ENCODE measurements at regions not wholly inside any gene's neighbourhood (a gene's known extent, or its start where the extent isn't known, plus 50 kb on each side); places are given as distances from the start of the nearest gene placed in this dataset.

DNA sequence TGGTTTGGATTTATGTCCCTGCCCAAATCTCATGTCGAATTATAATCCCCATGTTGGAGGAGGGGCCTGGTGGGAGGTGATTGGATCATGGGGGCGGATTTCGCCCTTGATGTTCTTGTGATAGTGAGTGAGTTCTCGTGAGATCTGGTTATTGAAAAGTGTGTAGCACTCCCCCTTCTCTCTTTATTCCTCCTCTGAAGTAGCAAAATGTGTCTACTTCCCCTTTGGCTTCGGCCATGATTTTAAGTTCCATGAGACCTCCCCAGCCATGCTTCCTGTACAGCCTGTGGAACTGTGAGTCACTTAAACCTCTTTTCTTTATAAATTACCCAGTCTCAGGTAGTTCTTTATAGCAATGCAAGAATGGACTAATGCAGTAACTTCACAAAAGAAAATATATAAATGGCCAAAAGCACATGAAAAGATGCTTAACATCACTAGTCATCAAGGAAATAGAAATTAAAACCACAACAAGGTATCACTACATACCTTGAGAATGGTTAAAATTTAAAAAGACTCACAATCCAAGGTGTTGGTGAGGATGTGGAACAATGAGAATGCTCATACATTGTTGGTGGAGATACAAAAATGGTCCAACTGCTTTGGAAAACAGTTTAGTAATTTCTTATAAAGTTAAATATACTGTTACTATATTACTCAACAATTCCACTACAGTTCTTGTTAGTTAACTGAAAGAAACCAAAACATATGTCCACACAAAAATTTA lies 218.7 kb downstream of the SNX10 start:
- Histone ChIP-seq H3K9ac (ENCODE audit: low read depth in 2 of 2, low read length in 2 of 2) (no peak overlapping the region), H3K4me1 (no peaks in the 10 kb centered on the region), H3K36me3 (no peaks in the 10 kb centered on the region), H3K27me3 (no peaks in the 10 kb centered on the region), H3K4me3 (no peak overlapping the region), H3K9me3 (no peaks in the 10 kb centered on the region), H3K27ac (no peak overlapping the region)
- DNase-seq, result no peak
- intact Hi-C loops (cut with DNase I), result no loop called here
- TF ChIP-seq, protein P1, sequence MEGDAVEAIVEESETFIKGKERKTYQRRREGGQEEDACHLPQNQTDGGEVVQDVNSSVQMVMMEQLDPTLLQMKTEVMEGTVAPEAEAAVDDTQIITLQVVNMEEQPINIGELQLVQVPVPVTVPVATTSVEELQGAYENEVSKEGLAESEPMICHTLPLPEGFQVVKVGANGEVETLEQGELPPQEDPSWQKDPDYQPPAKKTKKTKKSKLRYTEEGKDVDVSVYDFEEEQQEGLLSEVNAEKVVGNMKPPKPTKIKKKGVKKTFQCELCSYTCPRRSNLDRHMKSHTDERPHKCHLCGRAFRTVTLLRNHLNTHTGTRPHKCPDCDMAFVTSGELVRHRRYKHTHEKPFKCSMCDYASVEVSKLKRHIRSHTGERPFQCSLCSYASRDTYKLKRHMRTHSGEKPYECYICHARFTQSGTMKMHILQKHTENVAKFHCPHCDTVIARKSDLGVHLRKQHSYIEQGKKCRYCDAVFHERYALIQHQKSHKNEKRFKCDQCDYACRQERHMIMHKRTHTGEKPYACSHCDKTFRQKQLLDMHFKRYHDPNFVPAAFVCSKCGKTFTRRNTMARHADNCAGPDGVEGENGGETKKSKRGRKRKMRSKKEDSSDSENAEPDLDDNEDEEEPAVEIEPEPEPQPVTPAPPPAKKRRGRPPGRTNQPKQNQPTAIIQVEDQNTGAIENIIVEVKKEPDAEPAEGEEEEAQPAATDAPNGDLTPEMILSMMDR (IDR thresholded peaks at IDR 0.05), result no peak

DNA sequence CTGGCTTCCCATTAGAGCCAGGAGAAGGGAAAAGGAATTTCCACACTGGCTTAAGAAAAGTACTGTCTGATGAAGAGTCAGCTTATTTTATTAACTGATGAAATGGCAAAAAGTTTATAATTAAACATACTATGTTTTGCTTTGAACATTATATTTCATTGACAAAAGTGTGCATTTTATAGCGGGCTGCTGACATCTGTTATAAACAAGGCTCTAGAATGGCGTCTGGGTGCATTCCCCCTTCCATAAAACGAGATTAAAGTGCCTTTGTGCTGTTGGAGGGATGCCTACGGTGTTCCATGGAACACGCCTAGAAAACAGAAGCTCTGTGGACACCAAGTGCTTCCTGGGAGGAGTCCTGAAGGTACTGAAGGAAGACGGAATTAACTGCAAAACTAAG lies 220.2 kb downstream of the SNX10 start:
- DNase-seq, result no peak
- Histone ChIP-seq H3K4me3 (no peak overlapping the region), H3K27me3 (no peaks in the 10 kb centered on the region), H3K27ac (no peak overlapping the region), H3K9me3 (no peaks in the 10 kb centered on the region), H3K36me3 (no peaks in the 10 kb centered on the region), H3K4me1 (no peaks in the 10 kb centered on the region), H3K9ac (ENCODE audit: low read depth in 2 of 2, low read length in 2 of 2) (no peak overlapping the region)
- TF ChIP-seq, protein P1 (IDR thresholded peaks at IDR 0.05), result no peak
- intact Hi-C loops (cut with DNase I), result no loop called here

DNA sequence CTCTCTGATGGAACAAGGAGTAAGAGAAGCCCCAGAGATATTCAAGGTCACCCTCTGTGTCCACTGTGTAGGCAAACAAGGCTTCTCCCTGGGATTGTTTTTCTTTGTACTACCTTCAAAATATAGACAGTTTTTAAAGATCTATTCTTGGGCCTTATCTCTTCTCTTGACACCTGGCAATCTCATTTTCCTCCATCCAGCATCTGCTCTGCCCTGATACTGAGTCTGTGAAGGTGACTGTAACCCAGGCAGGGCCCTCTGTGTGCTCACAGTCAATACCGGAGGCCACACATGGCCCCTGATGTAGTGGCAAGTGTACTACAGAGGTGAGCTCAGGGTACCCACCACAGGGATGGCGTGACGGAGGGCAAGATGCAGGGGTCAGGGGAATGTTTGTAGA lies 221.1 kb downstream of the SNX10 start:
- H3K9me3 ChIP-seq, result no peaks in the 10 kb centered on the region
- intact Hi-C loops (cut with DNase I), result no loop called here
- H3K4me3 ChIP-seq, result no peak overlapping the region
- H3K36me3 ChIP-seq, result no peaks in the 10 kb centered on the region
- no peak for DNase-seq
- no peaks in the 10 kb centered on the region for H3K4me1 ChIP-seq
- no peak overlapping the region for H3K27ac ChIP-seq
- TF ChIP-seq, protein P1 (IDR thresholded peaks at IDR 0.05), result no peak
- H3K27me3 ChIP-seq, result no peaks in the 10 kb centered on the region
- no peak overlapping the region for H3K9ac ChIP-seq (ENCODE audit: low read depth in 2 of 2, low read length in 2 of 2)

DNA sequence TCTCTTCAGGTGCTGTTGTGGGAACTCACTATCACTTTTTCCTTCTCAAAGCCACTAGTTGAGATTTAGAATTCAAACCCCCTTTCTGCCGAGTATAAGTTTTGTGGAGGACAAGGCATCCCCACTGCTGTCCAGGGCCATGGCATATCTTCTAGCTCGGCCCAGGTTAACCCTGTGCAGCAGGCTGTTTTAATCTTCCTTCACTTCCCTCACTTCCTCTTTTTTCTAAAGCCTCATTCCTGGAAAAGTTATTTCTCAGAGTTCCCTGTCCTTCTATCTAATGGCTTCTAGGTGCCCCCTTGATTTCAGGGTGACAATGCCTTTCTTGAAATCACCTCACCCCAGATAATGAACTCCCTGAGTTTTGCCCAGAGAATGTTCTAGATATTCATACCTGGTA lies 222.3 kb downstream of the SNX10 start:
- Histone ChIP-seq H3K27ac (no peak overlapping the region), H3K27me3 (no peaks in the 10 kb centered on the region), H3K36me3 (no peaks in the 10 kb centered on the region), H3K4me1 (no peaks in the 10 kb centered on the region), H3K9ac (ENCODE audit: low read depth in 2 of 2, low read length in 2 of 2) (no peak overlapping the region), H3K4me3 (no peak overlapping the region), H3K9me3 (no peaks in the 10 kb centered on the region)
- no peak for DNase-seq
- intact Hi-C loops (cut with DNase I), result no loop called here
- TF ChIP-seq, protein P1 (IDR thresholded peaks at IDR 0.05), result no peak

DNA sequence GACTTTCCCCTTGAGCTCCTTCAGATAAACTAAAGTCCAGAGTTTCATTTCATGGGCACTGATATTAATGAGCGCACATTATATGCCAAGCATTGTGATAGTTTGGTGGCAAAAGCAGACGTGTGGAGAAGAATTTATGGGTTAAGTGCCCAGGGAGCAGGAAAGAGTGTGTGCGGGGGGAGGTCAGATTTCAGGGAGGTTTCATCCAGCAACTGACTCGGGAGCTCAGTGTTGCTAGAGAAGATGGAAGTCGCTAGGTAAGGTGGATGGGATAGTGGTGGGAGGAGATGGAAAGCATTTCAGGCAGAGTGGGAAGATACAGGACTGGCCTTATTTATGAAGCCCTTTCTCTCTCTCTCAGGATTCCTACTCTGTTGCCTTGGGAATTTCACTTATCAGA lies 223.0 kb downstream of the SNX10 start:
- H3K4me1 ChIP-seq, result no peaks in the 10 kb centered on the region
- no peaks in the 10 kb centered on the region for H3K9me3 ChIP-seq
- peak overlapping the region; percentile 2 for H3K27ac ChIP-seq
- TF ChIP-seq, protein P1 (IDR thresholded peaks at IDR 0.05), result no peak
- no peaks in the 10 kb centered on the region for H3K27me3 ChIP-seq
- H3K36me3 ChIP-seq, result no peaks in the 10 kb centered on the region
- no peak for DNase-seq
- intact Hi-C loops (cut with DNase I), result no loop called here
- no peak overlapping the region for H3K4me3 ChIP-seq
- no peak overlapping the region for H3K9ac ChIP-seq (ENCODE audit: low read depth in 2 of 2, low read length in 2 of 2)
